ENCODE measurements at regions not wholly inside any gene's neighbourhood (a gene's known extent, or its start where the extent isn't known, plus 50 kb on each side); places are given as distances from the start of the nearest gene placed in this dataset.

GRCh38 chr11:104488561-104488960 lies 324.6 kb upstream of the PDGFD start:
- no peak overlapping the region for H3K9ac ChIP-seq (ENCODE audit: low read length)
- H2AFZ ChIP-seq (ENCODE audit: low read depth, low read length): no peak overlapping the region
- TF ChIP-seq EZH2phosphoT487 (IDR thresholded peaks at IDR 0.05; ENCODE audit: low read depth) (no peak), CTCF (IDR thresholded peaks at IDR 0.05; ENCODE audit: low read depth, low read length) (no peak)

GRCh38 chr11:104487046-104487806 lies 323.3 kb upstream of the PDGFD start:
- Histone ChIP-seq H3K9me3 (ENCODE audit: insufficient read depth, low read length) (no peaks in the 10 kb centered on the region), H3K27me3 (ENCODE audit: low read depth, low read length) (no peaks in the 10 kb centered on the region), H3K36me3 (replicated peaks; ENCODE audit: low read depth, low read length) (no peaks in the 10 kb centered on the region), H3K9ac (ENCODE audit: low read length) (no peak overlapping the region), H4K20me1 (ENCODE audit: insufficient read depth, low read length) (no peaks in the 10 kb centered on the region), H3K4me3 (ENCODE audit: low read length) (no peak overlapping the region), H3K4me2 (ENCODE audit: low read length) (no peak overlapping the region), H3K4me1 (ENCODE audit: low read length) (no peaks in the 10 kb centered on the region), H3K27ac (ENCODE audit: low read length) (no peak overlapping the region), H3K79me2 (ENCODE audit: low read length) (no peaks in the 10 kb centered on the region), H2AFZ (ENCODE audit: low read depth, low read length) (no peak overlapping the region)
- TF ChIP-seq EZH2phosphoT487 (IDR thresholded peaks at IDR 0.05; ENCODE audit: low read depth): no peak
- no peak for TF ChIP-seq CTCF (IDR thresholded peaks at IDR 0.05; ENCODE audit: low read depth, low read length)

More at GRCh38 chr11:104488561-104488960, 324.6 kb upstream of the PDGFD start:
- H3K27ac ChIP-seq (ENCODE audit: low read length): no peak overlapping the region
- H4K20me1 ChIP-seq (ENCODE audit: insufficient read depth, low read length): no peaks in the 10 kb centered on the region
- H3K4me2 ChIP-seq (ENCODE audit: low read length): no peak overlapping the region
- H3K79me2 ChIP-seq (ENCODE audit: low read length): no peaks in the 10 kb centered on the region
- H3K9me3 ChIP-seq (ENCODE audit: insufficient read depth, low read length): no peaks in the 10 kb centered on the region
- H3K36me3 ChIP-seq (replicated peaks; ENCODE audit: low read depth, low read length): no peaks in the 10 kb centered on the region
- H3K27me3 ChIP-seq (ENCODE audit: low read depth, low read length): no peaks in the 10 kb centered on the region
- H3K4me3 ChIP-seq (ENCODE audit: low read length): no peak overlapping the region
- no peaks in the 10 kb centered on the region for H3K4me1 ChIP-seq (ENCODE audit: low read length)

GRCh38 chr11:104484804-104485554 lies 321.0 kb upstream of the PDGFD start:
- Histone ChIP-seq H3K4me1 (ENCODE audit: low read length) (no peaks in the 10 kb centered on the region), H2AFZ (ENCODE audit: low read depth, low read length) (no peak overlapping the region), H3K4me2 (ENCODE audit: low read length) (no peak overlapping the region), H3K9me3 (ENCODE audit: insufficient read depth, low read length) (no peaks in the 10 kb centered on the region), H3K27ac (ENCODE audit: low read length) (no peak overlapping the region), H3K36me3 (replicated peaks; ENCODE audit: low read depth, low read length) (no peaks in the 10 kb centered on the region), H3K9ac (ENCODE audit: low read length) (no peak overlapping the region), H4K20me1 (ENCODE audit: insufficient read depth, low read length) (no peaks in the 10 kb centered on the region), H3K4me3 (ENCODE audit: low read length) (no peak overlapping the region), H3K79me2 (ENCODE audit: low read length) (no peaks in the 10 kb centered on the region), H3K27me3 (ENCODE audit: low read depth, low read length) (no peaks in the 10 kb centered on the region)
- TF ChIP-seq EZH2phosphoT487 (IDR thresholded peaks at IDR 0.05; ENCODE audit: low read depth) (no peak), CTCF (IDR thresholded peaks at IDR 0.05; ENCODE audit: low read depth, low read length) (no peak)

- no peaks in the 10 kb centered on the region for H3K79me2 ChIP-seq (ENCODE audit: low read length)
- H2AFZ ChIP-seq (ENCODE audit: low read depth, low read length): no peak overlapping the region
- H4K20me1 ChIP-seq (ENCODE audit: insufficient read depth, low read length): no peaks in the 10 kb centered on the region
- no peaks in the 10 kb centered on the region for H3K9me3 ChIP-seq (ENCODE audit: insufficient read depth, low read length)
- no peak overlapping the region for H3K4me2 ChIP-seq (ENCODE audit: low read length)
- TF ChIP-seq EZH2phosphoT487 (IDR thresholded peaks at IDR 0.05; ENCODE audit: low read depth) (no peak), CTCF (IDR thresholded peaks at IDR 0.05; ENCODE audit: low read depth, low read length) (no peak)
- H3K27ac ChIP-seq (ENCODE audit: low read length): no peak overlapping the region
- no peak overlapping the region for H3K9ac ChIP-seq (ENCODE audit: low read length)
- no peak overlapping the region for H3K4me3 ChIP-seq (ENCODE audit: low read length)
- no peaks in the 10 kb centered on the region for H3K36me3 ChIP-seq (replicated peaks; ENCODE audit: low read depth, low read length)
- no peaks in the 10 kb centered on the region for H3K27me3 ChIP-seq (ENCODE audit: low read depth, low read length)
- no peaks in the 10 kb centered on the region for H3K4me1 ChIP-seq (ENCODE audit: low read length)
Measured at GRCh38 chr11:104476898-104477297, 313.0 kb upstream of the PDGFD start.

Measured in OCI-LY3 (cell line).